ENCODE measurements at regions not wholly inside any gene's neighbourhood (a gene's known extent, or its start where the extent isn't known, plus 50 kb on each side); places are given as distances from the start of the nearest gene placed in this dataset.

DNA sequence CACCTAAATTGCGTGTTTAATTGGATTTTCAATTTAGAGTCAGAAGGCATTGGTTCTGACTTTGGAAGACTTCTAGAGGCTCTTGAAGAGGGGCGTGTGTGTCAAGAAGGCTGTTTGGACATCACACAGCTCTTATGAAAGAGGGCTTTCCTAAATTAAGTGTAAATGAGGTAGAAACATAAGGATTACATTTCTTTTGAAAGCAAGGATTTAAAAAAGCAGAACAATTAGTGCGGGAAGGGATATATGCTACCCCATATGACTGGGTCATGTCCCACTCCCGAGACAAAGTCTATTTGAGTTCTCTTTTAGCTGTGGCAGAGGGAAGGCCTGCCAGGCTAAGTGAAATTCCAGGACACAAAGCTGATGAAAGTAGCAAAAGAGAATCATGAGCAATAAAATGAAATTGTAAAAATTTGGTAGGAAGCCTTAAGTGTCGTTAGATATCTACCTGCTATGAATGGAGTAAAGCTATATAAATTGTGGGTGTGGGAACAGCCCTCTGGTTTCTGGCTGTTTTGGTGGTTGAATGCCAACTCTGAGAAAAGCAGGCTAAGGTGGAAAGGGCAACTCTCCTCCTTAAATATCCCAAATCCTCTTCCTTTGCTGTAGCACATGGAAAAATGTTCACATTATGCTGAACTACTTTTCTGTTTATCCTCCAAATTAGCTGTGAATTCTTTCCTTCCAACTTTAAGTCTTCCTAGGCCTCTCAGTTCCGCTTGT is 100.6 kb upstream of the TSC22D2 start:
- ChIA-PET CTCF (no interaction called here), RAD21 (ENCODE audit: low non-redundant PET in 1 of 2, low total read pairs in 2 of 2, uncharacterized antibody in 2 of 2, unreplicated experiment in 2 of 2) (no interaction called here), POLR2A (no interaction called here)
- H3K79me2 ChIP-seq (ENCODE audit: insufficient read depth, low read length), result no peaks in the 10 kb centered on the region
- DNase-seq (ENCODE audit: low read depth, low spot score) (no peak), ATAC-seq (no peak)
- peak overlapping the region; percentile 79 for H3K4me2 ChIP-seq (ENCODE audit: low read length)
- peak overlapping the region; percentile 79 for H2AFZ ChIP-seq (ENCODE audit: low read depth, low read length, poor library complexity, severe bottlenecking)
- no TSS peak for BruUV-seq (replicated peaks)
- H3K9me2 ChIP-seq (ENCODE audit: insufficient read depth), result no peaks in the 10 kb centered on the region
- TF ChIP-seq, protein P1, sequence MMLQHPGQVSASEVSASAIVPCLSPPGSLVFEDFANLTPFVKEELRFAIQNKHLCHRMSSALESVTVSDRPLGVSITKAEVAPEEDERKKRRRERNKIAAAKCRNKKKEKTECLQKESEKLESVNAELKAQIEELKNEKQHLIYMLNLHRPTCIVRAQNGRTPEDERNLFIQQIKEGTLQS (IDR thresholded peaks at IDR 0.05), result no peak
- no peak for TF ChIP-seq EZH2 (IDR thresholded peaks at IDR 0.05)
- H3K27ac ChIP-seq (ENCODE audit: low read depth, low read length), result no peak overlapping the region
- no peaks in the 10 kb centered on the region for H3K27me3 ChIP-seq (ENCODE audit: insufficient read depth, low read length)
- H3K9me3 ChIP-seq (ENCODE audit: control insufficient read depth in 1 of 2, insufficient read depth in 1 of 2, low read depth in 1 of 2, low read length in 2 of 2), result no peaks in the 10 kb centered on the region
- H3K4me3 ChIP-seq (replicated peaks in 1 of 2; ENCODE audit: low read depth in 1 of 2, low read length in 2 of 2), result no peak overlapping the region
- H3K36me3 ChIP-seq (ENCODE audit: control insufficient read depth in 1 of 2, insufficient read depth in 2 of 2, low read length in 2 of 2), result no peaks in the 10 kb centered on the region
- intact Hi-C loops (cut with micrococcal nuclease), result loop anchor here (2.0 kb wide), 1 partner anchor 101 kb away; the partner anchor contains the start of gene TSC22D2
- H3K4me1 ChIP-seq (ENCODE audit: control insufficient read depth in 1 of 2, insufficient read depth in 2 of 2, low read length in 2 of 2), result peaks cover 10 to 45% of the 10 kb centered on the region in 2 experiments
- no peaks in the 10 kb centered on the region for H4K20me1 ChIP-seq (ENCODE audit: insufficient read depth)
- H3K9ac ChIP-seq (ENCODE audit: low read length), result peak overlapping the region; percentile 41

DNA sequence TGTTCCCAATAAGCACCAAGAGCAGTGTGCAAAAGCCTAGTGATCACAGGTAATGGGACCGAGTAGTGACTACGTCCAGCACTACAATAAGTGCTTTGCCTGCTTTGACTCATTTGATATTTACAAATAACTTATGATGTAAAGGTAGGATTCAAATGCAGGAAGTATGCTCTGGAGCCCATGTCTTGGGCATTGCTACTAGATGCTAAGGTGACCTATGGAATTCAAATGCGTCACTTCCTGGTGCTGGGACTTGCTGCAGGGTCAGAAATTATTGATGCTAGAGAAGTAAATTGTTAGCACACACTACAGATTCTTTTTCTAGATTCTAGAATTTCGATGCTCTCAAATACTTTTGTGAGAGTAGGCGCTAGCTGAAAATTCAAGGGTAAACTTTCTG is 101.2 kb upstream of the TSC22D2 start:
- Histone ChIP-seq H3K4me2 (ENCODE audit: low read length) (no peak overlapping the region), H3K27me3 (ENCODE audit: insufficient read depth, low read length) (no peaks in the 10 kb centered on the region), H3K9me3 (ENCODE audit: control insufficient read depth in 1 of 2, insufficient read depth in 1 of 2, low read depth in 1 of 2, low read length in 2 of 2) (no peaks in the 10 kb centered on the region), H4K20me1 (ENCODE audit: insufficient read depth) (no peaks in the 10 kb centered on the region), H3K27ac (ENCODE audit: low read depth, low read length) (no peak overlapping the region), H3K4me3 (replicated peaks in 1 of 2; ENCODE audit: low read depth in 1 of 2, low read length in 2 of 2) (no peak overlapping the region), H3K4me1 (ENCODE audit: control insufficient read depth in 1 of 2, insufficient read depth in 2 of 2, low read length in 2 of 2) (peaks cover 10 to 43% of the 10 kb centered on the region in 2 experiments), H3K79me2 (ENCODE audit: insufficient read depth, low read length) (no peaks in the 10 kb centered on the region), H3K9me2 (ENCODE audit: insufficient read depth) (no peaks in the 10 kb centered on the region), H3K9ac (ENCODE audit: low read length) (no peak overlapping the region), H2AFZ (ENCODE audit: low read depth, low read length, poor library complexity, severe bottlenecking) (peak overlapping the region; percentile 79), H3K36me3 (ENCODE audit: control insufficient read depth in 1 of 2, insufficient read depth in 2 of 2, low read length in 2 of 2) (no peaks in the 10 kb centered on the region)
- no peak for DNase-seq (ENCODE audit: low read depth, low spot score)
- ChIA-PET CTCF (no interaction called here), POLR2A (no interaction called here), RAD21 (ENCODE audit: low non-redundant PET in 1 of 2, low total read pairs in 2 of 2, uncharacterized antibody in 2 of 2, unreplicated experiment in 2 of 2) (no interaction called here)
- intact Hi-C loops (cut with micrococcal nuclease), result no loop called here
- BruUV-seq (replicated peaks), result no TSS peak
- no peak for ATAC-seq
- TF ChIP-seq EZH2 (IDR thresholded peaks at IDR 0.05) (no peak), POLR2AphosphoS5 (IDR thresholded peaks at IDR 0.05; ENCODE audit: low read depth, low read length) (no peak), POLR2A (IDR thresholded peaks at IDR 0.05; ENCODE audit: borderline replicate concordance, extremely low read depth, insufficient read depth, insufficient read length) (no peak), SIN3A (IDR thresholded peaks at IDR 0.05; ENCODE audit: low read depth) (no peak), TCF7L2 (IDR thresholded peaks at IDR 0.05; ENCODE audit: borderline replicate concordance, extremely low read depth, insufficient read depth, insufficient read length) (no peak)
- TF ChIP-seq, protein P2, sequence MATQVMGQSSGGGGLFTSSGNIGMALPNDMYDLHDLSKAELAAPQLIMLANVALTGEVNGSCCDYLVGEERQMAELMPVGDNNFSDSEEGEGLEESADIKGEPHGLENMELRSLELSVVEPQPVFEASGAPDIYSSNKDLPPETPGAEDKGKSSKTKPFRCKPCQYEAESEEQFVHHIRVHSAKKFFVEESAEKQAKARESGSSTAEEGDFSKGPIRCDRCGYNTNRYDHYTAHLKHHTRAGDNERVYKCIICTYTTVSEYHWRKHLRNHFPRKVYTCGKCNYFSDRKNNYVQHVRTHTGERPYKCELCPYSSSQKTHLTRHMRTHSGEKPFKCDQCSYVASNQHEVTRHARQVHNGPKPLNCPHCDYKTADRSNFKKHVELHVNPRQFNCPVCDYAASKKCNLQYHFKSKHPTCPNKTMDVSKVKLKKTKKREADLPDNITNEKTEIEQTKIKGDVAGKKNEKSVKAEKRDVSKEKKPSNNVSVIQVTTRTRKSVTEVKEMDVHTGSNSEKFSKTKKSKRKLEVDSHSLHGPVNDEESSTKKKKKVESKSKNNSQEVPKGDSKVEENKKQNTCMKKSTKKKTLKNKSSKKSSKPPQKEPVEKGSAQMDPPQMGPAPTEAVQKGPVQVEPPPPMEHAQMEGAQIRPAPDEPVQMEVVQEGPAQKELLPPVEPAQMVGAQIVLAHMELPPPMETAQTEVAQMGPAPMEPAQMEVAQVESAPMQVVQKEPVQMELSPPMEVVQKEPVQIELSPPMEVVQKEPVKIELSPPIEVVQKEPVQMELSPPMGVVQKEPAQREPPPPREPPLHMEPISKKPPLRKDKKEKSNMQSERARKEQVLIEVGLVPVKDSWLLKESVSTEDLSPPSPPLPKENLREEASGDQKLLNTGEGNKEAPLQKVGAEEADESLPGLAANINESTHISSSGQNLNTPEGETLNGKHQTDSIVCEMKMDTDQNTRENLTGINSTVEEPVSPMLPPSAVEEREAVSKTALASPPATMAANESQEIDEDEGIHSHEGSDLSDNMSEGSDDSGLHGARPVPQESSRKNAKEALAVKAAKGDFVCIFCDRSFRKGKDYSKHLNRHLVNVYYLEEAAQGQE (IDR thresholded peaks at IDR 0.05; ENCODE audit: low read depth), result no peak
- TF ChIP-seq, protein P3, sequence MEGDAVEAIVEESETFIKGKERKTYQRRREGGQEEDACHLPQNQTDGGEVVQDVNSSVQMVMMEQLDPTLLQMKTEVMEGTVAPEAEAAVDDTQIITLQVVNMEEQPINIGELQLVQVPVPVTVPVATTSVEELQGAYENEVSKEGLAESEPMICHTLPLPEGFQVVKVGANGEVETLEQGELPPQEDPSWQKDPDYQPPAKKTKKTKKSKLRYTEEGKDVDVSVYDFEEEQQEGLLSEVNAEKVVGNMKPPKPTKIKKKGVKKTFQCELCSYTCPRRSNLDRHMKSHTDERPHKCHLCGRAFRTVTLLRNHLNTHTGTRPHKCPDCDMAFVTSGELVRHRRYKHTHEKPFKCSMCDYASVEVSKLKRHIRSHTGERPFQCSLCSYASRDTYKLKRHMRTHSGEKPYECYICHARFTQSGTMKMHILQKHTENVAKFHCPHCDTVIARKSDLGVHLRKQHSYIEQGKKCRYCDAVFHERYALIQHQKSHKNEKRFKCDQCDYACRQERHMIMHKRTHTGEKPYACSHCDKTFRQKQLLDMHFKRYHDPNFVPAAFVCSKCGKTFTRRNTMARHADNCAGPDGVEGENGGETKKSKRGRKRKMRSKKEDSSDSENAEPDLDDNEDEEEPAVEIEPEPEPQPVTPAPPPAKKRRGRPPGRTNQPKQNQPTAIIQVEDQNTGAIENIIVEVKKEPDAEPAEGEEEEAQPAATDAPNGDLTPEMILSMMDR (IDR thresholded peaks at IDR 0.05 in 2 of 3, conservative IDR thresholded peaks at IDR 0.05 in 1 of 3; ENCODE audit: borderline replicate concordance in 1 of 3, insufficient read depth in 1 of 3, low read depth in 2 of 3, low read length in 2 of 3), result no peak
- TF ChIP-seq, protein P1 (IDR thresholded peaks at IDR 0.05), result no peak
- TF ChIP-seq, protein P4, sequence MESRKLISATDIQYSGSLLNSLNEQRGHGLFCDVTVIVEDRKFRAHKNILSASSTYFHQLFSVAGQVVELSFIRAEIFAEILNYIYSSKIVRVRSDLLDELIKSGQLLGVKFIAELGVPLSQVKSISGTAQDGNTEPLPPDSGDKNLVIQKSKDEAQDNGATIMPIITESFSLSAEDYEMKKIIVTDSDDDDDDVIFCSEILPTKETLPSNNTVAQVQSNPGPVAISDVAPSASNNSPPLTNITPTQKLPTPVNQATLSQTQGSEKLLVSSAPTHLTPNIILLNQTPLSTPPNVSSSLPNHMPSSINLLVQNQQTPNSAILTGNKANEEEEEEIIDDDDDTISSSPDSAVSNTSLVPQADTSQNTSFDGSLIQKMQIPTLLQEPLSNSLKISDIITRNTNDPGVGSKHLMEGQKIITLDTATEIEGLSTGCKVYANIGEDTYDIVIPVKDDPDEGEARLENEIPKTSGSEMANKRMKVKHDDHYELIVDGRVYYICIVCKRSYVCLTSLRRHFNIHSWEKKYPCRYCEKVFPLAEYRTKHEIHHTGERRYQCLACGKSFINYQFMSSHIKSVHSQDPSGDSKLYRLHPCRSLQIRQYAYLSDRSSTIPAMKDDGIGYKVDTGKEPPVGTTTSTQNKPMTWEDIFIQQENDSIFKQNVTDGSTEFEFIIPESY (IDR thresholded peaks at IDR 0.05; ENCODE audit: extremely low read depth, insufficient replicate concordance, low read length), result no peak

Data from HCT116 (cell line).